ENCODE measurements at regions not wholly inside any gene's neighbourhood (a gene's known extent, or its start where the extent isn't known, plus 50 kb on each side); places are given as distances from the start of the nearest gene placed in this dataset.

DNA sequence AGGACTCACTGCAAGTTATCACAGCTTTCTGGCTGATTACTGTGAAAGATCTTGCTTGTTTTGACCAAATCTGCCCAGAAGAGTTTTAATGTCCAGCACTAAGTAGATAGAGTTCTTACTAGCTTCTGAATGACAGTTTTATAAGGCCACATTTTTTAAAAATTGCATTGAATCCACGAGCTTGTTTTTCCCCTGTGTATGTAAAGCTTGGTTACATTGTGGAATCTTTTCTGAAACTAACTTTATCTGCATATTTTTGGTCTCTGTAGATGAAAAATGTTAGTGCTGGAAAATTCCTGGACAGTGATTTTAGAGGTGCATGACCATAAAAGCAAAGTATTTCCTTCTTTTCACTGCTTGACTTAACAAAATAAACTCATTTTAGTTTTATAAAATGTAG is 650.3 kb upstream of the FAM241A start:
- TF ChIP-seq CTCF (conservative IDR thresholded peaks at IDR 0.05; ENCODE audit: low read length) (no peak), EZH2phosphoT487 (IDR thresholded peaks at IDR 0.05; ENCODE audit: borderline replicate concordance, low read depth, low read length) (no peak)

Measured in OCI-LY7 (cell line).